ENCODE measurements at regions not wholly inside any gene's neighbourhood (a gene's known extent, or its start where the extent isn't known, plus 50 kb on each side); places are given as distances from the start of the nearest gene placed in this dataset.

- ATAC-seq, result no peak
- DNase-seq (ENCODE audit: low spot score), result no peak
- intact Hi-C loops (cut with DNase I), result no loop called here
Measured at GRCh38 chr10:117927871-117928270, 118.9 kb downstream of the RAB11FIP2 start.

- DNase-seq (ENCODE audit: low spot score), result no peak
- ATAC-seq, result no peak
- intact Hi-C loops (cut with DNase I), result no loop called here
Measured at GRCh38 chr10:117928281-117928680, 118.5 kb downstream of the RAB11FIP2 start.

DNA sequence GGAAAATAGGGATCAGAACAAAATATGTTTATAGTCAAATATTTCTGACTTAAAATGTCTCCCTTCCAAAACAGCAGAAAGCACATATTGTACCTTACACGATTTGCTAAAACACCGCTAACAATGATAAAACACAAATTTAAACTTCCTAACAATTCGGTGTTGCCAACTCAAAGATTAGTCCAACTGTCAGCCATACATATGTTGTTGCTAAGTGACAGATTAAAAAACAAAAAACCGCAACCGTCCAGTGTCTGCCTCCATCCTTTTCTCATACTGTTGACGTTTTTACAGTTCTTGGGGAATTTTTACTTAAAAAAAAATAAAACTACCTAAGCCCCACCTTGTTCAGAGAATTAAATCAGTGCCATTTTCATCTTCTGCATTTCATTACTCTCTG lies 118.0 kb downstream of the RAB11FIP2 start:
- intact Hi-C loops (cut with DNase I), result no loop called here
- ATAC-seq (no peak), DNase-seq (ENCODE audit: low spot score) (no peak)

DNA sequence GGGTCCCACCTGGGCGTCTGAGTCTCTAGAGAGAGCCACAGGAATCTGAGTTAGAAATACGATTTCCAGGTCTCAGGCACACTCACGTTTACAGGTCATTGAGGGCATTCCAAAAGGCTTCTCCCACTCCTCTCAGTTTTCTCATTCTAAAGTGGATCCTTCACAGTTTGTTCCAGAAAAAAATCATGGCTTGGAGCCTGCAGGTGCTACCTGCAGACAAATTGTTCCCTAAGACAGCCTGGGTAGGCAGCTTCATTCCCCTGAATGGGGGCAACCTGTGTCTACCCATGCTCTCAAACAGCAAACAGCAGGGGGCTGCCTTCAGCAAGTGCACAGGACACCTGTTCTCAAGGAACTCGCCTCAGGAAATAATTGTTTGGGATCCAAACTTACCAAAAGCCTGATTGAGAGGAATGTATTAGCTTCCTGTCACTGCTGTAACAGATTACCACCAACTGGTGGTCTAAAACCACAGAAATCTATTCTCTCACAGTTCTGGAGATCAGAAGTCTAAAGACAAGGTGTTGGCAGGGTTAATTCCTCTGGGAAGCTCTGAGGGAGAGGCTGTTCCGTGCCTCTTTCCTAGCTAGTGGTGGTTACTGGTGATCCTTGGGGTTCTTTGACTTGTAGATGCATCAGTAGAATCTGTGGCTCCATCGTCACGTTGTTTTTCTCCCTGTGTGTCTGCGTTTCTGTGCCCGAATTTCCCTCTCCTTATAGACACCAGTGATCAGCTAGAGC lies 117.2 kb downstream of the RAB11FIP2 start:
- DNase-seq (ENCODE audit: low spot score), result no peak
- ATAC-seq, result no peak
- intact Hi-C loops (cut with DNase I), result no loop called here

GRCh38 chr10:117931078-117931477 lies 115.7 kb downstream of the RAB11FIP2 start:
- ATAC-seq (no peak), DNase-seq (ENCODE audit: low spot score) (no peak)
- intact Hi-C loops (cut with DNase I), result no loop called here

DNA sequence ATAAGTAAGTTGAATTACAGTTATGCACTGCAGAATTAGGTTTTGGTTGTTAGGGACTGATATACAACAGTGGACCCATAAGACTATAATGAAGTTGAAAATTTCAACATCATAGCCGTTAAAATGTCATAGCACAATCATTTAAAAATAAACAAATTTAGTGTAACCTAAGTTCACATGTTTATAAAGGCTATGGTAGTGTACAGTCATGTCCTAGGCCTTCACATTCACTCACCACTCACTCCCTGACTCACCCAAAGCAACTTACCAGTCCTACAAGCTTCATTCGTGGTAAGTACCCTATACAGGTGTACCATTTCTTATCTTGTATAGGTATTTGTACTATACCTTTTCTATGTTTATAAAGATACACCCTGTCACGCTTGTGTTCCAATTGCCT lies 113.7 kb downstream of the RAB11FIP2 start:
- no peak for DNase-seq (ENCODE audit: low spot score)
- intact Hi-C loops (cut with DNase I), result no loop called here
- no peak for ATAC-seq

GRCh38 chr10:117934477-117934876 lies 112.3 kb downstream of the RAB11FIP2 start:
- DNase-seq (ENCODE audit: low spot score), result no peak
- intact Hi-C loops (cut with DNase I), result no loop called here
- ATAC-seq, result no peak

GRCh38 chr10:117936141-117936540 lies 110.6 kb downstream of the RAB11FIP2 start:
- intact Hi-C loops (cut with DNase I), result no loop called here
- ATAC-seq, result peak; percentile 97
- DNase-seq (ENCODE audit: low spot score), result peak; percentile 56

DNA sequence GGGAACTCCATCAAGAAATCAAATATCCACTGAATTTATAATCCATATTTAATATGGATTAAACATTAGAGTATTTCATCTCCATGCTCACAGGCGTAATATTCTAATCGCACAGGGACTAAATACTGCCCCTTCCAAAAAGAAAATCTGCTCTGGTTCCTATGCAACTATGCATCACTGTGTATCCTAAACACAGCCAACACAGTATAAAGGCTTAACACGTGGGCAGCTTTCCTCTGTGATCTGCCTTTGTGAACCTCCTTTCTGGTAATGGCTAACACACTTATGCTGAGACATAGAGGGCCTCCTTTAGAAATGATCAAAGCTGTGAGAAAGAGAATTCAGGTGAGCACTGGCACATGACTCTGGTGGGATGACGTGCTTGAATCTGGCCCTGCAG lies 110.2 kb downstream of the RAB11FIP2 start:
- peak; percentile 38 for ATAC-seq
- intact Hi-C loops (cut with DNase I), result no loop called here

DNA sequence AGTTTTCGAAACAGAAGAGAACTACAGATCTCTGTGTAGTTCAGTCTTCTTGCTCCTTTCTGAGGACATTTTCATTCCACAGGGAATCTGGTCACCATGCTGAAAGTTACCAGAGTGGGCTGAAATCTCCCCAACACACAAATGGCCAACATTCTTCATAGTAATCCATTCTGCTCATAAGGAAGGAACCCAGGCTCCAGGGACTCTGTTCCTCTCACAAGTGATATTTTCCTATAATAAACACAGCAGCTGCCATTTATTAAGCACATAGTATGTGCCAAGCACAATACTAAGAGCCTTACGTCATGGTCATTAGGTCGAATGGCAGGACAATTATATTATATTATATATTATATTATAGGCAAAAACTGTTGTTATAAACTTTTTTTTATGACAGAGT lies 109.8 kb downstream of the RAB11FIP2 start:
- DNase-seq (ENCODE audit: low spot score), result no peak
- peak; percentile 12 for ATAC-seq
- intact Hi-C loops (cut with DNase I), result no loop called here

More for the DNA sequence above, 110.2 kb downstream of the RAB11FIP2 start:
- no peak for DNase-seq (ENCODE audit: low spot score)

DNA sequence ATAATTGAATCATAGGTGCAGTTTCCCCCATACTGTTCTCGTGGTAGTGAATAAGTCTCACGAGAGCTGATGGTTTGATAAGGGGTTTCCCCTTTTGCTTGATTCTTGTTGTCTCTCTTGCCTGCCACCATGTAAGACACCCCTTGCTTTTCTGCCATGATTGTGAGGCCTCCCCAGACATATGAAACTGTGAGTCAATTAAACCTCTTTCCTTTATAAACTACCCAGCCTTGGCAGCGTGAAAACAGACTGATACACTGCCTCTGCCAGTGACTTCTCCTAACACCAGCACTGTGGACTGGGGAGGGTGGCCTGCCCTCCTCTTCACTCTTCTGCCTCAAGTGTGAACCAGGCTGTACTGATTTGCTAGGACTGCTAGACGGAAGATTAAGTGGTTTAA lies 108.6 kb downstream of the RAB11FIP2 start:
- no peak for ATAC-seq
- intact Hi-C loops (cut with DNase I), result no loop called here
- no peak for DNase-seq (ENCODE audit: low spot score)

DNA sequence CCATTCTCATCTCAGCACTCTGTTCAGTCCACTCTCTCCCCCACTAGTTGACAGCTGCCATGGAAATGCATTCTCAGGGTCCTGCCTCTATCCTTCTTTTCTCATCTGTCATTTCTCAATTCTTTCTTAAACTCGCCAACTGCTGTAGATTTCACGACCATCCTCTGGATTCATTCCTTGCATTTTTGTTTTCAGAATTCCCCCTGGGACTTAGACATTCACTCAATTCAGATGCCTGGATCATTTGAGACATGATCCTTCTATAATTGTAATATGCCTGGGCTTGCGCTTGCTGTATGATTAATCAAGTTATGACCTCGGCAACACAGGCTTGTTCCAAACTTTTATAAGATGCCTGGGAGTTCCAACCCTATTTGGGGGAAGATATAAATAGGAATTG lies 104.5 kb downstream of the RAB11FIP2 start:
- intact Hi-C loops (cut with DNase I), result no loop called here
- ATAC-seq (no peak), DNase-seq (ENCODE audit: low spot score) (no peak)

DNA sequence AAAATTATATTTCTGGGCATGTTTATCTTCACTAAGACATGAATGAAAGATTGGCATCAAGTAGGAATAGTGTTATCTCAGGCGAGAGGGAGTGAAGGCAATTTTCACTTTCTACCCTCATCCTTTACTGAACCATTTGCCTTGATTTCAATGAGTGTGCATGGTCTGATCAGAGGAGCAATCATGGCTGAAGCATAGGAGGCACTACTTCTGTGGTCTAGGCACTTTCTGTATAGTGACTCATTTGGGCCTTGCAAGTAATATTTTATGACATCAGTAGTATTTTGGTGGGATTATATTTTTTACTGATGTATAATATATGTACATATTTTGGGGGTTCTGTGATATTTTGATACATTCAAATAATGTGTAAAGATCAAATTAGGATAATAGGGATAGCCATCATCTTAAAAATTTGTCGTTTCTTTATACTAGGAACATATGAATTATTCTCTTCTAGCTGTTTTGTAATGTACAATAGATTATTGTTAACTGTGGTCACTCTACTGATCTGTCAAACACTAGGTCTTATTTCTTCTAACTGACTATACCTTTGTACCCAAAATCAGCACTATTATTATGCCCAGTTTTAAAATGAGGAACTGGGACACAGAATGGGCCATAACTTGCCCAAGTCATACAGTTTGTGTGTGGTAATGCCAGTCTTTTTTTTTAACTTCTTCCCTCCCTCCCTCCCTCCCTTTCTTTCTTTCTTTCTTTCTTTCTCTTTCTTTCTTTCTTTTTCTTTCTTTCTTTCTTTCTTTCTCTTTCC lies 101.9 kb downstream of the RAB11FIP2 start:
- intact Hi-C loops (cut with DNase I), result no loop called here
- no peak for DNase-seq (ENCODE audit: low spot score)
- no peak for ATAC-seq

DNA sequence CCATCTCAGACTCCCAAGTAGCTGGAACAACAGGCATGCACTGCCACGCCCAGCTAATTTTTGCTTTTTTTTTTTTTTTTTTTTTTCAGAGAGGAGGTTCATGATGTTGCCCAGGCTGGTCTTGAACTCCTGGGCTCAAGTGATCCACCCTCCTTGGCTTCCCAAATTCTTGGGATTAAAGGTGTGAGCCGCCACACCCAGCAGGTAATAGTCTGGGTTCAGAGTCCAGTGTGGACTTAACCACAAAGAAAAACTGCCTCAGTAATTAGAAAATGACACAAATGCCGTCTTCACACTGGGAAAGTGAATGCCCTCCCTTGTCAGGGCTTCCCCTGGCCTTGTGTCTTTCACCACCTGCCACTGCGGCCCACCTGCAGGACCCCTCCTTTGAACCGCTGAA lies 101.1 kb downstream of the RAB11FIP2 start:
- ATAC-seq (no peak), DNase-seq (ENCODE audit: low spot score) (no peak)
- intact Hi-C loops (cut with DNase I), result no loop called here

GRCh38 chr10:117946525-117947070 lies 100.1 kb downstream of the RAB11FIP2 start:
- ATAC-seq (no peak), DNase-seq (ENCODE audit: low spot score) (no peak)
- intact Hi-C loops (cut with DNase I), result no loop called here

DNA sequence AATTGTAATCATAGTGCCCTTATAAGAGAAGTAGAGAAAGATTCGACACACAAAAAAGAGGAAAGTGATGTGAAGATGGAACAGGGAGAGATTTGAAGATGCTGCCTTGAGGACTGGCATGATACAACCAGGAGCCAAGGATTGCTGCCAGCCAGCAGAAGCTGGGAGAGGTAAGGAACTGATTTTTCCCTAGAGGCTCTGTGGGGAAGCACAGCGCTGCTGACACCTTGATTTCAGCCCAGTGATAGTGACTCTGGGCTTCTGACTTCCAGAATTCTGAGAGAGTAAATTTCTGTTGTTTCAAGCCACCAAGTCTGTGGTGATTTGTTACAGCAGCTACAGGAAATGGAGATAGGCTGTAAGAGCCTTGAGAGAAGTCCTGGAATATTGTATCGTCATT lies 98.2 kb downstream of the RAB11FIP2 start:
- intact Hi-C loops (cut with DNase I), result no loop called here
- no peak for ATAC-seq
- no peak for DNase-seq (ENCODE audit: low spot score)

- DNase-seq (ENCODE audit: low spot score), result no peak
- ATAC-seq, result no peak
- intact Hi-C loops (cut with DNase I), result no loop called here
Measured at GRCh38 chr10:117950408-117950807, 96.3 kb downstream of the RAB11FIP2 start.
